NCI-H2171 treated with DMSO at 0.1 percent for 48 hours (cell line): ENCODE measurements at regions not wholly inside any gene's neighbourhood (a gene's known extent, or its start where the extent isn't known, plus 50 kb on each side); places are given as distances from the start of the nearest gene placed in this dataset.

Source experiments
- DNase-seq: peaks from one replicate; lab custom pipeline; 2025; lab: John Stamatoyannopoulos, UW

GRCh38 chr20:9919271-9920014, 80.6 kb upstream of the PAK5 start:
- DNase-seq: no peak

GRCh38 chr20:9918348-9918747, 79.5 kb upstream of the PAK5 start:
- no peak for DNase-seq

GRCh38 chr20:9916761-9917160, 77.9 kb upstream of the PAK5 start:
- no peak for DNase-seq

- peak; percentile 43 for DNase-seq
Measured at GRCh38 chr20:9912858-9913434, 74.1 kb upstream of the PAK5 start.

GRCh38 chr20:9912290-9912689, 73.4 kb upstream of the PAK5 start:
- no peak for DNase-seq

GRCh38 chr20:9911519-9911918, 72.6 kb upstream of the PAK5 start:
- DNase-seq: no peak

- DNase-seq: no peak
Measured at GRCh38 chr20:9909167-9909566, 70.3 kb upstream of the PAK5 start.

- DNase-seq: peak; percentile 28
Measured at GRCh38 chr20:9903048-9903655, 64.3 kb upstream of the PAK5 start.

GRCh38 chr20:9889270-9889981, 50.5 kb upstream of the PAK5 start:
- DNase-seq: no peak
